ENCODE measurements at regions not wholly inside any gene's neighbourhood (a gene's known extent, or its start where the extent isn't known, plus 50 kb on each side); places are given as distances from the start of the nearest gene placed in this dataset.

DNA sequence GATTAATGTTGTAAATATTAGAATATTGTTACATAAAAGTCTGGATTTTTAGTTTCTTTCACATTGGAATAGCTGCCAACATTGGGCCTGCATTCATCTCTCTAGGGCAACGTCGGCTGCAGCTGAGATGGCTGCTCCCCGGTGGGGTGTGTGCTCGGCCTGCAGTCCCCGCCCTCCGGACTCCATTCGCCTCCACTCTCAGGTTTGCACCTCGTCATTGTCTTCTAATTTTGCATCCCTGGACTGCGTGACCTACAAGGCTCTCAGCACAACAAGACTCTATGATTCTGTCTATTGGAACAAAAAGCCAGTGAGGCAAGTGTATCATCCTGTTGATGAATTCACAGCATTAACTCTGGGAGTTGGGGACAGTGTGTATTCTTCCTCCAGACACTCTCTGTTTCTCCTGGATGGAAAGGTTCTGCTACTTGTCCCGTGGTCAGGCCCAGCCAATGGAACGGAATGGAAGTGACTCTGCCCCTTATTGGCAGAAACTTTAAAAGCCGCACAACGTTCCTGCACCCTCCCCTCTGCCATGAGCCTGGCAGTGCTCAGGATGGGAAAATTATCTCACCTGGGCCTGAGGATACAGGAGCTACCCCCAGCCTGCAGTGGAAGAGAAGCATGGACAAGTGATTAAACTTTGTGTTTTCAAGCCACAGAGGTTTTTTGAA is 105.0 kb upstream of the SAMD11 start:
- Histone ChIP-seq H3K4me2 (ENCODE audit: control insufficient read depth, insufficient read depth) (no peak overlapping the region), H3K27me3 (replicated peaks in 1 of 2; ENCODE audit: control insufficient read depth in 2 of 2, insufficient read depth in 2 of 2, low read length in 1 of 2) (no peaks in the 10 kb centered on the region), H3K9me3 (replicated peaks; ENCODE audit: control insufficient read depth, insufficient read depth, low read length) (no peaks in the 10 kb centered on the region), H3K36me3 (ENCODE audit: control insufficient read depth in 2 of 2, insufficient read depth in 2 of 2, low read length in 1 of 2) (no peaks in the 10 kb centered on the region), H3K4me1 (ENCODE audit: control insufficient read depth, insufficient read depth, low read length) (no peaks in the 10 kb centered on the region), H4K20me1 (ENCODE audit: control insufficient read depth, insufficient read depth) (no peaks in the 10 kb centered on the region), H3K27ac (ENCODE audit: control insufficient read depth, insufficient read depth) (no peak overlapping the region), H3K4me3 (no peak overlapping the region), H2AFZ (ENCODE audit: control insufficient read depth, low read depth, low read length) (no peak overlapping the region), H3K9ac (ENCODE audit: control insufficient read depth, insufficient read depth, low read length) (no peak overlapping the region), H3K79me2 (ENCODE audit: control insufficient read depth, insufficient read depth, low read length) (peaks cover 9% of the 10 kb centered on the region)
- no peak for FAIRE-seq
- 80% methylated on average over 13 of the region's 13 CpGs for WGBS (ENCODE audit: insufficient coverage, insufficient replicate concordance, low lambda C conversion rate, missing lambda C conversion rate)
- intact Hi-C loops (cut with micrococcal nuclease; ENCODE audit: unreplicated experiment) (no loop called here), in situ Hi-C loops (cut with MboI) (no loop called here)
- RAD21 ChIA-PET (ENCODE audit: unreplicated experiment) = no interaction called here
- CTCF ChIA-PET = no interaction called here
- SMC1A ChIA-PET (ENCODE audit: uncharacterized antibody, unreplicated experiment) = no interaction called here
- no peak for DNase-seq (ENCODE audit: low read depth, low spot score)
- BruUV-seq (replicated peaks) = no TSS peak
- no peak for ATAC-seq
- TF ChIP-seq, protein P1, sequence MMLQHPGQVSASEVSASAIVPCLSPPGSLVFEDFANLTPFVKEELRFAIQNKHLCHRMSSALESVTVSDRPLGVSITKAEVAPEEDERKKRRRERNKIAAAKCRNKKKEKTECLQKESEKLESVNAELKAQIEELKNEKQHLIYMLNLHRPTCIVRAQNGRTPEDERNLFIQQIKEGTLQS (IDR thresholded peaks at IDR 0.05; ENCODE audit: borderline replicate concordance, extremely low read depth, low read depth, low read length) = no peak
- TF ChIP-seq KAT2A (conservative IDR thresholded peaks at IDR 0.05; ENCODE audit: control insufficient read depth, low read depth, low read length) (no peak), SMAD5 (IDR thresholded peaks at IDR 0.05; ENCODE audit: low read depth) (no peak), DPF2 (IDR thresholded peaks at IDR 0.05) (no peak), BMI1 (IDR thresholded peaks at IDR 0.05; ENCODE audit: borderline replicate concordance) (no peak)
- POLR2A ChIA-PET = no interaction called here

DNA sequence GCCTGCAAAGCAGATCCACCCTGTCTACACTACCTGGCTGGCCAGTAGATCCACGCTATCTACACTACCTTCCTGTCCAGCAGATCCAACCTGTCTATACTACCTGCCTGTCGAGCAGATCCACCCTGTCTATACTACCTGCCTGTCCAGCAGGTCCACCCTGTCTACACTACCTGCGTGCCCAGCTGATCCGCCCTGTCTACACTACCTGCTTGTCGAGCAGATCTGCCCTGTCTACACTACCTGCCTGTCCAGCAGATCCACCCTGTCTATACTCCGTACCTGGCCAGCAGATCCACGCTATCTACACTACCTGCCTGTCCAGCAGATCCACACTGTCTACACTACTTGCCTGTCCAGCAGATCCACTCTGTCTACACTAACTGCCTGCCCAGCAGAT is 102.8 kb upstream of the SAMD11 start:
- ChIA-PET POLR2A (no interaction called here), CTCF (no interaction called here), RAD21 (ENCODE audit: unreplicated experiment) (no interaction called here), SMC1A (ENCODE audit: uncharacterized antibody, unreplicated experiment) (no interaction called here)
- no peaks in the 10 kb centered on the region for H3K9me3 ChIP-seq (replicated peaks; ENCODE audit: control insufficient read depth, insufficient read depth, low read length)
- H3K36me3 ChIP-seq (ENCODE audit: control insufficient read depth in 2 of 2, insufficient read depth in 2 of 2, low read length in 1 of 2) = no peaks in the 10 kb centered on the region
- no peak for DNase-seq (ENCODE audit: low read depth, low spot score)
- no peak overlapping the region for H3K9ac ChIP-seq (ENCODE audit: control insufficient read depth, insufficient read depth, low read length)
- no peak overlapping the region for H3K27ac ChIP-seq (ENCODE audit: control insufficient read depth, insufficient read depth)
- FAIRE-seq = no peak
- H2AFZ ChIP-seq (ENCODE audit: control insufficient read depth, low read depth, low read length) = no peak overlapping the region
- no peak overlapping the region for H3K4me2 ChIP-seq (ENCODE audit: control insufficient read depth, insufficient read depth)
- H3K27me3 ChIP-seq (replicated peaks in 1 of 2; ENCODE audit: control insufficient read depth in 2 of 2, insufficient read depth in 2 of 2, low read length in 1 of 2) = no peaks in the 10 kb centered on the region
- WGBS (ENCODE audit: insufficient coverage, insufficient replicate concordance, low lambda C conversion rate, missing lambda C conversion rate) = 99% methylated on average over 7 of the region's 7 CpGs
- no peaks in the 10 kb centered on the region for H4K20me1 ChIP-seq (ENCODE audit: control insufficient read depth, insufficient read depth)
- no peak for ATAC-seq
- no peaks in the 10 kb centered on the region for H3K4me1 ChIP-seq (ENCODE audit: control insufficient read depth, insufficient read depth, low read length)
- no TSS peak for BruUV-seq (replicated peaks)
- intact Hi-C loops (cut with micrococcal nuclease; ENCODE audit: unreplicated experiment) = no loop called here
- in situ Hi-C loops (cut with MboI) = no loop called here
- H3K4me3 ChIP-seq = no peak overlapping the region
- peaks cover 14% of the 10 kb centered on the region for H3K79me2 ChIP-seq (ENCODE audit: control insufficient read depth, insufficient read depth, low read length)
- no peak for TF ChIP-seq FOXK2 (IDR thresholded peaks at IDR 0.05)
- TF ChIP-seq CHD2 (IDR thresholded peaks at IDR 0.05; ENCODE audit: borderline replicate concordance, low read depth, low read length) = no peak
- TF ChIP-seq RCOR1 (conservative IDR thresholded peaks at IDR 0.05; ENCODE audit: low read depth, low read length) = no peak
- no peak for TF ChIP-seq TCF12 (IDR thresholded peaks at IDR 0.05; ENCODE audit: low read depth, low read length)
- no peak for TF ChIP-seq SREBF1 (IDR thresholded peaks at IDR 0.05; ENCODE audit: low read length)
- TF ChIP-seq, protein P2, sequence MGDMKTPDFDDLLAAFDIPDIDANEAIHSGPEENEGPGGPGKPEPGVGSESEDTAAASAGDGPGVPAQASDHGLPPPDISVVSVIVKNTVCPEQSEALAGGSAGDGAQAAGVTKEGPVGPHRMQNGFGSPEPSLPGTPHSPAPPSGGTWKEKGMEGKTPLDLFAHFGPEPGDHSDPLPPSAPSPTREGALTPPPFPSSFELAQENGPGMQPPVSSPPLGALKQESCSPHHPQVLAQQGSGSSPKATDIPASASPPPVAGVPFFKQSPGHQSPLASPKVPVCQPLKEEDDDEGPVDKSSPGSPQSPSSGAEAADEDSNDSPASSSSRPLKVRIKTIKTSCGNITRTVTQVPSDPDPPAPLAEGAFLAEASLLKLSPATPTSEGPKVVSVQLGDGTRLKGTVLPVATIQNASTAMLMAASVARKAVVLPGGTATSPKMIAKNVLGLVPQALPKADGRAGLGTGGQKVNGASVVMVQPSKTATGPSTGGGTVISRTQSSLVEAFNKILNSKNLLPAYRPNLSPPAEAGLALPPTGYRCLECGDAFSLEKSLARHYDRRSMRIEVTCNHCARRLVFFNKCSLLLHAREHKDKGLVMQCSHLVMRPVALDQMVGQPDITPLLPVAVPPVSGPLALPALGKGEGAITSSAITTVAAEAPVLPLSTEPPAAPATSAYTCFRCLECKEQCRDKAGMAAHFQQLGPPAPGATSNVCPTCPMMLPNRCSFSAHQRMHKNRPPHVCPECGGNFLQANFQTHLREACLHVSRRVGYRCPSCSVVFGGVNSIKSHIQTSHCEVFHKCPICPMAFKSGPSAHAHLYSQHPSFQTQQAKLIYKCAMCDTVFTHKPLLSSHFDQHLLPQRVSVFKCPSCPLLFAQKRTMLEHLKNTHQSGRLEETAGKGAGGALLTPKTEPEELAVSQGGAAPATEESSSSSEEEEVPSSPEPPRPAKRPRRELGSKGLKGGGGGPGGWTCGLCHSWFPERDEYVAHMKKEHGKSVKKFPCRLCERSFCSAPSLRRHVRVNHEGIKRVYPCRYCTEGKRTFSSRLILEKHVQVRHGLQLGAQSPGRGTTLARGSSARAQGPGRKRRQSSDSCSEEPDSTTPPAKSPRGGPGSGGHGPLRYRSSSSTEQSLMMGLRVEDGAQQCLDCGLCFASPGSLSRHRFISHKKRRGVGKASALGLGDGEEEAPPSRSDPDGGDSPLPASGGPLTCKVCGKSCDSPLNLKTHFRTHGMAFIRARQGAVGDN (IDR thresholded peaks at IDR 0.05) = no peak
- TF ChIP-seq CREB1 (IDR thresholded peaks at IDR 0.05; ENCODE audit: low read depth) = no peak
- TF ChIP-seq PAX8 (IDR thresholded peaks at IDR 0.05) = no peak
